GM12878 (cell line): ENCODE measurements at regions not wholly inside any gene's neighbourhood (a gene's known extent, or its start where the extent isn't known, plus 50 kb on each side); places are given as distances from the start of the nearest gene placed in this dataset.

ENCODE experiments used
- ATAC-seq: fragments of 200-7000 bp; cut with Tn5 transposase; 3 replicates; pipeline ENCODE4 v1.9.1; 2020; ENCODE audit warnings: mild to moderate bottlenecking, moderate library complexity
- BruUV-seq: library from RNA; stranded (reverse); fragments of 400-500 nt; replicated peaks from 2 replicates; lab custom pipeline; 2021; lab: Mats Ljungman, UMichigan
- CTCF ChIA-PET: fragments of 300-600 bp; sonication (Branson Sonifier 250); formaldehyde crosslinking; extraction: SDS; loops from one replicate; lab custom pipeline; 2021; ENCODE audit warnings: inconsistent platforms; lab: Yijun Ruan, JAX
- POLR2A ChIA-PET: fragments of 350-600 bp; formaldehyde crosslinking; extraction: SDS; loops from one replicate; lab custom pipeline; 2021; ENCODE audit warnings: inconsistent platforms; lab: Charles Lee
- RAD21 ChIA-PET: fragments of 300-600 bp; sonication (Branson Sonifier 250); formaldehyde crosslinking; loops from one replicate; lab custom pipeline; 2023; ENCODE audit warnings: antibody characterized with exemption; ENCODE audit not compliant: unreplicated experiment; lab: Charles Lee
- SMC1A ChIA-PET: fragments of 300-600 bp; sonication (Branson Sonifier 250); formaldehyde crosslinking; loops from one replicate; lab custom pipeline; 2023; ENCODE audit not compliant: unreplicated experiment, uncharacterized antibody; lab: Charles Lee
- DNase-seq: peaks from one replicate; pipeline ENCODE4 v3.0.0-alpha.2; 2011; ENCODE audit warnings: low read depth, low spot score
- FAIRE-seq: peaks from 3 replicates; lab custom pipeline; 2011; peaks lifted over from hg19 to GRCh38; lab: Jason Lieb, UNC
- H2AFZ ChIP-seq: 2 replicates; pipeline ENCODE4 v1.6.0; 2011; ENCODE audit warnings: low read depth, low read length, control low read depth; ENCODE audit not compliant: control insufficient read depth
- H3K27ac ChIP-seq: 2 replicates; pipeline ENCODE4 v1.5.1; 2011; ENCODE audit warnings: control low read depth; ENCODE audit not compliant: control insufficient read depth, insufficient read depth
- H3K27me3 ChIP-seq, 2 experiments: replicated peaks in 1 of 2; 2 replicates each; pipeline versions ENCODE4 v1.6.0 to v1.6.1; 2011; ENCODE audit warnings: low read length in 1 of 2; ENCODE audit not compliant: control insufficient read depth in 2 of 2, insufficient read depth in 2 of 2
- H3K36me3 ChIP-seq, 2 experiments: 2 replicates each; pipeline ENCODE4 v1.5.1; 2011; ENCODE audit warnings: low read length in 1 of 2; ENCODE audit not compliant: control insufficient read depth in 2 of 2, insufficient read depth in 2 of 2
- H3K4me1 ChIP-seq: 2 replicates; pipeline ENCODE4 v1.6.1; 2011; ENCODE audit warnings: mild to moderate bottlenecking, low read length, moderate library complexity, mixed read lengths; ENCODE audit not compliant: control insufficient read depth, insufficient read depth
- H3K4me2 ChIP-seq: 2 replicates; pipeline ENCODE4 v1.6.0; 2011; ENCODE audit warnings: control low read depth; ENCODE audit not compliant: control insufficient read depth, insufficient read depth
- H3K4me3 ChIP-seq: fragments of 200-600 bp; sonication (generic); 2 replicates; pipeline ENCODE4 v1.5.1; 2016
- H3K79me2 ChIP-seq: 2 replicates; pipeline ENCODE4 v1.6.0; 2011; ENCODE audit warnings: low read length; ENCODE audit not compliant: control insufficient read depth, insufficient read depth
- H3K9ac ChIP-seq: 2 replicates; pipeline ENCODE4 v1.8.0; 2011; ENCODE audit warnings: low read length, control low read depth, mixed read lengths; ENCODE audit not compliant: control insufficient read depth, insufficient read depth
- H3K9me3 ChIP-seq: replicated peaks from 3 replicates; pipeline ENCODE4 v1.5.1; 2011; ENCODE audit warnings: mild to moderate bottlenecking, low read length; ENCODE audit not compliant: control insufficient read depth, insufficient read depth
- H4K20me1 ChIP-seq: 2 replicates; pipeline ENCODE4 v1.6.0; 2011; ENCODE audit not compliant: control insufficient read depth, insufficient read depth
- BCL11A ChIP-seq: IDR thresholded peaks from 2 replicates; pipeline ENCODE4 v1.6.1; 2011; ENCODE audit warnings: low read depth, low read length
- CHD4 ChIP-seq: fragments of 200-600 bp; sonication (generic); IDR thresholded peaks from 2 replicates; pipeline ENCODE4 v1.6.1; 2016; ENCODE audit warnings: mild to moderate bottlenecking
- ESRRA ChIP-seq: IDR thresholded peaks from 2 replicates; pipeline ENCODE4 v1.6.1; 2012; ENCODE audit warnings: mild to moderate bottlenecking, low read length, improper control_type of control experiment
- IRF4 ChIP-seq: IDR thresholded peaks from 2 replicates; pipeline ENCODE4 v1.6.1; 2011; ENCODE audit warnings: low read depth, low read length
- NFYB ChIP-seq: IDR thresholded peaks from 2 replicates; pipeline ENCODE4 v1.6.1; 2011; ENCODE audit warnings: low read depth, mild to moderate bottlenecking, low read length, improper control_type of control experiment, moderate library complexity; ENCODE audit not compliant: insufficient read depth
- NR2C1 ChIP-seq: fragments of 450-650 bp; IDR thresholded peaks from 2 replicates; pipeline ENCODE4 v1.6.1; 2017; ENCODE audit warnings: antibody characterized with exemption, mild to moderate bottlenecking, moderate library complexity
- PKNOX1 ChIP-seq: fragments of 450-650 bp; IDR thresholded peaks from 2 replicates; pipeline ENCODE4 v1.6.1; 2016; ENCODE audit warnings: mild to moderate bottlenecking
- PML ChIP-seq: IDR thresholded peaks from 2 replicates; pipeline ENCODE4 v1.6.1; 2012; ENCODE audit warnings: low read length, inconsistent platforms
- POLR2AphosphoS2 ChIP-seq: IDR thresholded peaks from 2 replicates; pipeline ENCODE4 v1.6.1; 2011; ENCODE audit warnings: low read depth, mild to moderate bottlenecking, low read length, improper control_type of control experiment, moderate library complexity
- POLR2AphosphoS5 ChIP-seq: IDR thresholded peaks from 2 replicates; pipeline ENCODE4 v1.6.1; 2011; ENCODE audit warnings: mild to moderate bottlenecking, low read length, inconsistent platforms
- POU2F2 ChIP-seq: IDR thresholded peaks from 3 replicates; pipeline ENCODE4 v1.6.1; 2011; ENCODE audit warnings: low read depth, mild to moderate bottlenecking, low read length, borderline replicate concordance
- RAD51 ChIP-seq: fragments of 450-650 bp; IDR thresholded peaks from 2 replicates; pipeline ENCODE4 v1.6.1; 2016; ENCODE audit warnings: moderate library complexity, mild to moderate bottlenecking, inconsistent platforms
- RBBP5 ChIP-seq: fragments of 200-600 bp; sonication (generic); conservative IDR thresholded peaks from 2 replicates; pipeline ENCODE4 v1.6.1; 2016
- TAF1 ChIP-seq: IDR thresholded peaks from 2 replicates; pipeline ENCODE4 v1.6.1; 2011; ENCODE audit warnings: mild to moderate bottlenecking, low read depth, low read length, borderline replicate concordance
- TCF12 ChIP-seq: IDR thresholded peaks from 2 replicates; pipeline ENCODE4 v1.6.1; 2011; ENCODE audit warnings: low read depth, mild to moderate bottlenecking, low read length
- USF1 ChIP-seq: IDR thresholded peaks from 2 replicates; pipeline ENCODE4 v1.6.1; 2011; ENCODE audit warnings: borderline replicate concordance, low read depth, mild to moderate bottlenecking, moderate library complexity, mixed read lengths, low read length; ENCODE audit not compliant: insufficient read depth; ENCODE audit errors: extremely low read length
- WGBS: methylation state at CpG from one replicate; pipeline ENCODE4 v1.1.6; 2016; ENCODE audit warnings: low lambda C conversion rate; ENCODE audit not compliant: insufficient replicate concordance, insufficient coverage; ENCODE audit errors: missing lambda C conversion rate; 5-methylcytosine and 5-hydroxymethylcytosine counted together
- in situ Hi-C: fragments of 300-500 bp; cut with MboI; formaldehyde crosslinking; loops from 9 replicates; pipeline ENCODE4 v1.14.3; 2018; ENCODE audit warnings: mixed read lengths
- intact Hi-C: fragments of 100-400 bp; cut with micrococcal nuclease; formaldehyde crosslinking; loops from one replicate; pipeline ENCODE4 v1.14.2; 2022; ENCODE audit not compliant: unreplicated experiment
- TF ChIP-seq, protein P1 (sequence below): fragments of 450-650 bp; formaldehyde crosslinking; IDR thresholded peaks from 2 replicates; pipeline ENCODE4 v1.4.0; 2020; ENCODE audit warnings: mild to moderate bottlenecking, moderate library complexity
- TF ChIP-seq, protein P2 (sequence below): IDR thresholded peaks from 2 replicates; pipeline ENCODE4 v1.6.1; 2012; ENCODE audit warnings: low read depth, low read length, improper control_type of control experiment

DNA sequence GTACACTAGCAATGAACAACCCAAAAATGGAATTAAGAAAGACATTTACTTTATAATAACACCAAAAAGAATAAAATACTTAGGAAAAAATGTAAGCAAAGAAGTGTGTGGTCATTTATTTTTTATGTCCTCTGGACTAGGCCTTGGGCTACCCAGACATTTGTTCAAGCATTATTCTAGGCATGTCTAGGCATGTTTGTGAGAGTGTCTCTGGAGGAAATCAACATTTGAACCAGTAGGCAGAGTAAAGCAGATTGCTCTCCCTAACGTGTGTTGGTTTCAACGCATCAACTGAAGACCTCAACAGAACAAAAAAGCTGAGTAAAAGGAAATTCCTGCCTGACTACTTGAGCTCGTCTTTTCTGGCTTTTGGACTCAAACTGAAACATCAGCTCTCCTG, 84.5 kb downstream of the ANKEF1 start:
- CTCF ChIA-PET = no interaction called here
- no TSS peak for BruUV-seq
- H4K20me1 ChIP-seq = no peaks in the 10 kb centered on the region
- H3K36me3 ChIP-seq = no peaks in the 10 kb centered on the region
- no peaks in the 10 kb centered on the region for H3K4me1 ChIP-seq
- ATAC-seq = no peak
- in situ Hi-C loops = no loop called here
- no peak overlapping the region for H3K9ac ChIP-seq
- WGBS = 52% methylated on average over 3 of the region's 3 CpGs
- H3K79me2 ChIP-seq = no peaks in the 10 kb centered on the region
- no peaks in the 10 kb centered on the region for H3K9me3 ChIP-seq
- no peak overlapping the region for H3K4me2 ChIP-seq
- no peak for TF ChIP-seq PKNOX1
- TF ChIP-seq ESRRA = no peak
- no peak for TF ChIP-seq CHD4
- no peak for TF ChIP-seq NR2C1
- no peak for TF ChIP-seq USF1
- TF ChIP-seq, protein P1, sequence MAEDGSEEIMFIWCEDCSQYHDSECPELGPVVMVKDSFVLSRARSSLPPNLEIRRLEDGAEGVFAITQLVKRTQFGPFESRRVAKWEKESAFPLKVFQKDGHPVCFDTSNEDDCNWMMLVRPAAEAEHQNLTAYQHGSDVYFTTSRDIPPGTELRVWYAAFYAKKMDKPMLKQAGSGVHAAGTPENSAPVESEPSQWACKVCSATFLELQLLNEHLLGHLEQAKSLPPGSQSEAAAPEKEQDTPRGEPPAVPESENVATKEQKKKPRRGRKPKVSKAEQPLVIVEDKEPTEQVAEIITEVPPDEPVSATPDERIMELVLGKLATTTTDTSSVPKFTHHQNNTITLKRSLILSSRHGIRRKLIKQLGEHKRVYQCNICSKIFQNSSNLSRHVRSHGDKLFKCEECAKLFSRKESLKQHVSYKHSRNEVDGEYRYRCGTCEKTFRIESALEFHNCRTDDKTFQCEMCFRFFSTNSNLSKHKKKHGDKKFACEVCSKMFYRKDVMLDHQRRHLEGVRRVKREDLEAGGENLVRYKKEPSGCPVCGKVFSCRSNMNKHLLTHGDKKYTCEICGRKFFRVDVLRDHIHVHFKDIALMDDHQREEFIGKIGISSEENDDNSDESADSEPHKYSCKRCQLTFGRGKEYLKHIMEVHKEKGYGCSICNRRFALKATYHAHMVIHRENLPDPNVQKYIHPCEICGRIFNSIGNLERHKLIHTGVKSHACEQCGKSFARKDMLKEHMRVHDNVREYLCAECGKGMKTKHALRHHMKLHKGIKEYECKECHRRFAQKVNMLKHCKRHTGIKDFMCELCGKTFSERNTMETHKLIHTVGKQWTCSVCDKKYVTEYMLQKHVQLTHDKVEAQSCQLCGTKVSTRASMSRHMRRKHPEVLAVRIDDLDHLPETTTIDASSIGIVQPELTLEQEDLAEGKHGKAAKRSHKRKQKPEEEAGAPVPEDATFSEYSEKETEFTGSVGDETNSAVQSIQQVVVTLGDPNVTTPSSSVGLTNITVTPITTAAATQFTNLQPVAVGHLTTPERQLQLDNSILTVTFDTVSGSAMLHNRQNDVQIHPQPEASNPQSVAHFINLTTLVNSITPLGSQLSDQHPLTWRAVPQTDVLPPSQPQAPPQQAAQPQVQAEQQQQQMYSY = no peak
- TF ChIP-seq PML = no peak
- no peak for TF ChIP-seq POU2F2
- TF ChIP-seq IRF4 = no peak
- no peak for TF ChIP-seq NFYB
- no peak for TF ChIP-seq POLR2AphosphoS5
- no peak for TF ChIP-seq TAF1
- no peak for TF ChIP-seq RAD51
- TF ChIP-seq, protein P2, sequence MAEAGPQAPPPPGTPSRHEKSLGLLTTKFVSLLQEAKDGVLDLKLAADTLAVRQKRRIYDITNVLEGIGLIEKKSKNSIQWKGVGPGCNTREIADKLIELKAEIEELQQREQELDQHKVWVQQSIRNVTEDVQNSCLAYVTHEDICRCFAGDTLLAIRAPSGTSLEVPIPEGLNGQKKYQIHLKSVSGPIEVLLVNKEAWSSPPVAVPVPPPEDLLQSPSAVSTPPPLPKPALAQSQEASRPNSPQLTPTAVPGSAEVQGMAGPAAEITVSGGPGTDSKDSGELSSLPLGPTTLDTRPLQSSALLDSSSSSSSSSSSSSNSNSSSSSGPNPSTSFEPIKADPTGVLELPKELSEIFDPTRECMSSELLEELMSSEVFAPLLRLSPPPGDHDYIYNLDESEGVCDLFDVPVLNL = no peak
- no peak for TF ChIP-seq BCL11A
- TF ChIP-seq RBBP5 = no peak
- TF ChIP-seq POLR2AphosphoS2 = no peak
- no peak for TF ChIP-seq TCF12
- no peaks in the 10 kb centered on the region for H3K27me3 ChIP-seq
- DNase-seq = no peak
- POLR2A ChIA-PET = no interaction called here
- no peak overlapping the region for H2AFZ ChIP-seq
- no peak overlapping the region for H3K27ac ChIP-seq
- no peak overlapping the region for H3K4me3 ChIP-seq
- SMC1A ChIA-PET = no interaction called here
- RAD21 ChIA-PET = no interaction called here
- FAIRE-seq = no peak
- intact Hi-C loops = no loop called here
